ENCODE measurements at regions not wholly inside any gene's neighbourhood (a gene's known extent, or its start where the extent isn't known, plus 50 kb on each side); places are given as distances from the start of the nearest gene placed in this dataset.
"Not testable (repeated sequence)": the region's sequence is repeated elsewhere in the genome, so short reads cannot be mapped to it uniquely, and the experiment has no call there.

DNA sequence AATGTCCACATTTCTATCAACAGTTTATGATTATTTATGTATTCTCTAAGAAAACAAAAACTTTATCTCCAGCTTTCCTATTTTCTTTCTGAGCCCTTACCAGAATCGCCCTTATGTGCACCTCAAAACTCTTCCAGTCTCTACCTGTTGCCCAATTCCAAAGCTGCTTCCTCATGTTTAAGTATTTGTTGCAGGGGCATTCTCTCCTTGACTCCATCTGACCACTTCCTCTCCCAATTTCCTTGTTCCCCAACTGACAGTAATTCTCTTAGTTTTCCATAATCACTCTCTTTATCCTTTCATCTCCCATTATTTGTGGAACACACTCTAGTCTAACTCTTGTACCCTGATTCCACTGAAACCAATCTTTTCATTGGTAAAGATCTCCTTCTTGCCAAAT lies 105.4 kb upstream of the RBBP8 start:
- Histone ChIP-seq H3K27ac (no peak overlapping the region), H3K4me3 (no peak overlapping the region), H3K4me1 (no peaks in the 10 kb centered on the region), H3K9me3 (no peaks in the 10 kb centered on the region), H3K36me3 (no peaks in the 10 kb centered on the region), H3K27me3 (no peaks in the 10 kb centered on the region)
- DNase-seq (ENCODE audit: low spot score) = no peak
- TF ChIP-seq, protein P1, sequence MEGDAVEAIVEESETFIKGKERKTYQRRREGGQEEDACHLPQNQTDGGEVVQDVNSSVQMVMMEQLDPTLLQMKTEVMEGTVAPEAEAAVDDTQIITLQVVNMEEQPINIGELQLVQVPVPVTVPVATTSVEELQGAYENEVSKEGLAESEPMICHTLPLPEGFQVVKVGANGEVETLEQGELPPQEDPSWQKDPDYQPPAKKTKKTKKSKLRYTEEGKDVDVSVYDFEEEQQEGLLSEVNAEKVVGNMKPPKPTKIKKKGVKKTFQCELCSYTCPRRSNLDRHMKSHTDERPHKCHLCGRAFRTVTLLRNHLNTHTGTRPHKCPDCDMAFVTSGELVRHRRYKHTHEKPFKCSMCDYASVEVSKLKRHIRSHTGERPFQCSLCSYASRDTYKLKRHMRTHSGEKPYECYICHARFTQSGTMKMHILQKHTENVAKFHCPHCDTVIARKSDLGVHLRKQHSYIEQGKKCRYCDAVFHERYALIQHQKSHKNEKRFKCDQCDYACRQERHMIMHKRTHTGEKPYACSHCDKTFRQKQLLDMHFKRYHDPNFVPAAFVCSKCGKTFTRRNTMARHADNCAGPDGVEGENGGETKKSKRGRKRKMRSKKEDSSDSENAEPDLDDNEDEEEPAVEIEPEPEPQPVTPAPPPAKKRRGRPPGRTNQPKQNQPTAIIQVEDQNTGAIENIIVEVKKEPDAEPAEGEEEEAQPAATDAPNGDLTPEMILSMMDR (IDR thresholded peaks at IDR 0.05) = no peak

- Histone ChIP-seq H3K4me3 (no peak overlapping the region), H3K9me3 (no peaks in the 10 kb centered on the region), H3K4me1 (no peaks in the 10 kb centered on the region), H3K27ac (no peak overlapping the region), H3K27me3 (no peaks in the 10 kb centered on the region), H3K36me3 (no peaks in the 10 kb centered on the region)
- no peak for DNase-seq (ENCODE audit: low spot score)
- TF ChIP-seq, protein P1 (IDR thresholded peaks at IDR 0.05) = no peak
Measured at GRCh38 chr18:22828171-22828570, 105.0 kb upstream of the RBBP8 start.

DNA sequence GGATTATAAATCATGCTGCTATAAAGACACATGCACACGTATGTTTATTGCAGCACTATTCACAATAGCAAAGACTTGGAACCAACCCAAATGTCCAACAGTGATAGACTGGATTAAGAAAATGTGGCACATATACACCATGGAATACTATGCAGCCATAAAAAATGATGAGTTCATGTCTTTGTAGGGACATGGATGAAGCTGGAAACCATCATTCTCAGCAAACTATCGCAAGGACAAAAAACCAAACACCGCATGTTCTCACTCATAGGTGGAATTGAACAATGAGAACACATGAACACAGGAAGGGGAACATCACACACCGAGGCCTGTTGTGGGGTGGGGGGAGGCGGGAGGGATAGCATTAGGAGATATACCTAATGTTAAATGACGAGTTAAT lies 104.5 kb upstream of the RBBP8 start:
- not testable (repeated sequence) for H3K36me3 ChIP-seq; H3K27ac ChIP-seq; H3K4me1 ChIP-seq; H3K9me3 ChIP-seq; H3K4me3 ChIP-seq; DNase-seq (ENCODE audit: low spot score); H3K27me3 ChIP-seq

DNA sequence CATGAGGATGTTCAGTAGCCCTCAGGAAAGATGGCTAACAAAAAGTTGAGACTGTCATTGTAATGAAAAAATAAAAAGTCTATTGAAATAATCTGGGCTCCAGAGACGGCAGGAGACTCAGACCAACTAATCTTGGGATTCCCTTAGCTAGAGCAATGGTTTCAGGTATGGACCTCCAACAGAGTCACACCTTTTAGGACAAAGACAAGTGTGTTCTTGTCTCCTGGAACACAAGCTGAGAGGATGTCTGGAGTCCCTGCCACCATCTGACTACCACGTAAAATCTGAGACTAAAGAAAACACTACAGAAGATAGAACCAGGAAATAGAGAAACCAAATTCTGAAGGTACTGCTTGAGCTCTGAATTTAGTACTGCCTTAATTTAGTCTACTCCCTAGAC lies 103.3 kb upstream of the RBBP8 start:
- Histone ChIP-seq H3K9me3 (no peaks in the 10 kb centered on the region), H3K4me1 (no peaks in the 10 kb centered on the region), H3K27ac (no peak overlapping the region), H3K4me3 (no peak overlapping the region), H3K27me3 (no peaks in the 10 kb centered on the region), H3K36me3 (no peaks in the 10 kb centered on the region)
- DNase-seq (ENCODE audit: low spot score) = no peak
- TF ChIP-seq, protein P1 (IDR thresholded peaks at IDR 0.05) = no peak

- TF ChIP-seq, protein P1 (IDR thresholded peaks at IDR 0.05) = no peak
- Histone ChIP-seq H3K4me3 (no peak overlapping the region), H3K4me1 (no peaks in the 10 kb centered on the region), H3K27ac (no peak overlapping the region), H3K36me3 (no peaks in the 10 kb centered on the region), H3K27me3 (no peaks in the 10 kb centered on the region), H3K9me3 (no peaks in the 10 kb centered on the region)
- no peak for DNase-seq (ENCODE audit: low spot score)
Measured at GRCh38 chr18:22830511-22830910, 102.6 kb upstream of the RBBP8 start.

DNA sequence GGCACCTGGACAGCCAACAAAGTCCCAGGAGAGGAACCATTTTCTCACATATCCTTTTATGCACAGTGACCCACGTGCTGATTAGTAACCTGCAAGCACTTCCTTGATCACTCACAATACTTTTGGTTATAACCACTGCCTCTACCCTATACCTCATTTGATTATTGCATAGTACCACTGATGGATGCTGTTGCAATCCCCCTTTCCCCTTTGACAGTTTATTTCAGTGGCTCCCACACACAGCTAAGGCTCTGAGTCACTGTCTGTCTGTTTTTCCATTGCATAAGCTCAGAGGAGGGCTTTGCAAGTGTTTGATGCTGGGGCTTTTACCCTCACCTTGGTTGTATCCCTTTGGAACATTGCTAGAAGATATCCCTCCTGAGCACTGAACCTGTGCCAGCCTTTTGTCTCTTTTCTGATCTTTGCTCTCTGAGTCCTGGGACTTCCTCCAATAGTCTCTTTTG lies 101.7 kb upstream of the RBBP8 start:
- H3K36me3 ChIP-seq = no peaks in the 10 kb centered on the region
- H3K27me3 ChIP-seq = no peaks in the 10 kb centered on the region
- H3K4me1 ChIP-seq = no peaks in the 10 kb centered on the region
- no peak overlapping the region for H3K4me3 ChIP-seq
- DNase-seq (ENCODE audit: low spot score) = no peak
- no peak overlapping the region for H3K27ac ChIP-seq
- TF ChIP-seq, protein P1 (IDR thresholded peaks at IDR 0.05) = no peak
- H3K9me3 ChIP-seq = no peaks in the 10 kb centered on the region
